Esophagus muscularis mucosa (tissue), 3 donors: ENCODE measurements at regions not wholly inside any gene's neighbourhood (a gene's known extent, or its start where the extent isn't known, plus 50 kb on each side); places are given as distances from the start of the nearest gene placed in this dataset.

Experiments
- CTCF ChIP-seq, 3 experiments: fragments of 200-600 bp in 2 of 3; fragments of 450-650 bp in 1 of 3; sonication (generic) in 2 of 3; IDR thresholded peaks; one replicate each; pipeline ENCODE4 v1.5.1; 2017 to 2019; ENCODE audit warnings: antibody characterized with exemption in 3 of 3, mild to moderate bottlenecking in 2 of 3, moderate library complexity in 1 of 3
- POLR2A ChIP-seq: fragments of 450-650 bp; IDR thresholded peaks from one replicate; pipeline ENCODE4 v1.6.1; 2017; ENCODE audit warnings: antibody characterized with exemption, moderate library complexity, mild to moderate bottlenecking, low read depth
- POLR2AphosphoS5 ChIP-seq, 2 donors: sonication (generic); formaldehyde crosslinking; IDR thresholded peaks; one replicate each; pipeline ENCODE4 v1.6.1; 2017; ENCODE audit warnings: antibody characterized with exemption in 2 of 2

- TF ChIP-seq POLR2AphosphoS5 (IDR thresholded peaks at IDR 0.05), result no peak
- no peak for TF ChIP-seq CTCF (IDR thresholded peaks at IDR 0.05)
- TF ChIP-seq POLR2A, result no peak
Measured at GRCh38 chr5:57764479-57765089, 282.0 kb upstream of the ACTBL2 start.
